Right cardiac atrium (tissue), 5 donors: ENCODE measurements at regions not wholly inside any gene's neighbourhood (a gene's known extent, or its start where the extent isn't known, plus 50 kb on each side); places are given as distances from the start of the nearest gene placed in this dataset.

Source experiments
- ATAC-seq, 2 donors: fragments of 200-7000 bp; cut with Tn5 transposase; one replicate each; pipeline versions ENCODE4 v1.8.0 to v1.9.1; 2020; ENCODE audit warnings: moderate library complexity in 2 of 2, mild to moderate bottlenecking in 1 of 2
- DNase-seq, 3 donors: peaks; one replicate each; pipeline ENCODE4 v3.0.0-alpha.2; 2020
- H3K27ac ChIP-seq: one replicate; pipeline ENCODE4 v1.5.1; 2013; ENCODE audit warnings: mild to moderate bottlenecking, low read length, control low read depth, moderate library complexity
- H3K27me3 ChIP-seq: one replicate; pipeline ENCODE4 v1.6.1; 2013; ENCODE audit not compliant: control insufficient read depth, insufficient read depth
- H3K4me1 ChIP-seq: one replicate; pipeline ENCODE4 v1.6.1; 2013; ENCODE audit warnings: low read length; ENCODE audit not compliant: control insufficient read depth, insufficient read depth
- H3K4me3 ChIP-seq: one replicate; pipeline ENCODE4 v1.5.1; 2013; ENCODE audit warnings: low read length, control low read depth
- H3K9me3 ChIP-seq: one replicate; pipeline ENCODE4 v1.6.1; 2013; ENCODE audit warnings: low read length; ENCODE audit not compliant: control insufficient read depth
- WGBS: extraction: QIAGEN DNeasy Blood & Tissue Kit; methylation state at CpG from one replicate; pipeline ENCODE4 v1.1.7; 2013; 5-methylcytosine and 5-hydroxymethylcytosine counted together
- intact Hi-C, 4 donors: fragments of 100-400 bp; cut with DNase I; formaldehyde crosslinking; loops; one replicate each; pipeline versions ENCODE4 v1.11.0 to v1.14.0; 2022 to 2023
- donor health status: healthy with polysubstance abuse.
- donor health status: DM: no; HTN: yes; CAD: no.
- donor health status: DM: no; HTN: no; CAD: no.
- donor health status: DM: no; HTN: yes; CAD: no; lungs with severe emphysema.
- donor health status: DM: yes; HTN: yes; CAD: no.

DNA sequence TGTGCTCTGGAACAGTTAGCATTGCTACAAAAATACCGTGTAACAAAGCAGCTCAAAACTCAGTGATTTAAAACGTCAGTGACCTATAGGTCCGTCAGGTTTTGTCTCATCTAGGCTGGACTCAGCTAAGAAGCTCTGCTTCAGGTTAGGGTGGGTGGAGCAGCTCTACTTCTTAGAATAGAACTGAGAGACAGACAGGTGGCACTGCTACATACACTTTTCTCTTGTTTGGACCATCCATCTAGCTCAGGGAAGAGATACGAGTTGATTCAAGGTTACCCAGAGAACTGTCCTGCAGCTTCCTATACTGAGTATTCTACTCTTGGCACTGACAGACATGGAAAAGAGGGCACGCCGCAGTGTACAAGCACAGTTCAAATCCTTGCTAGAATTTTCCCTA lies 456.1 kb downstream of the IGSF11 start:
- 90% methylated on average over 6 of the region's 6 CpGs for WGBS
- H3K27me3 ChIP-seq, result no peaks in the 10 kb centered on the region
- no peak overlapping the region for H3K4me3 ChIP-seq
- DNase-seq, result no peak
- no peak overlapping the region for H3K27ac ChIP-seq
- ATAC-seq, result no peak
- intact Hi-C loops, result no loop called here
- no peaks in the 10 kb centered on the region for H3K4me1 ChIP-seq
- H3K9me3 ChIP-seq, result no peaks in the 10 kb centered on the region

DNA sequence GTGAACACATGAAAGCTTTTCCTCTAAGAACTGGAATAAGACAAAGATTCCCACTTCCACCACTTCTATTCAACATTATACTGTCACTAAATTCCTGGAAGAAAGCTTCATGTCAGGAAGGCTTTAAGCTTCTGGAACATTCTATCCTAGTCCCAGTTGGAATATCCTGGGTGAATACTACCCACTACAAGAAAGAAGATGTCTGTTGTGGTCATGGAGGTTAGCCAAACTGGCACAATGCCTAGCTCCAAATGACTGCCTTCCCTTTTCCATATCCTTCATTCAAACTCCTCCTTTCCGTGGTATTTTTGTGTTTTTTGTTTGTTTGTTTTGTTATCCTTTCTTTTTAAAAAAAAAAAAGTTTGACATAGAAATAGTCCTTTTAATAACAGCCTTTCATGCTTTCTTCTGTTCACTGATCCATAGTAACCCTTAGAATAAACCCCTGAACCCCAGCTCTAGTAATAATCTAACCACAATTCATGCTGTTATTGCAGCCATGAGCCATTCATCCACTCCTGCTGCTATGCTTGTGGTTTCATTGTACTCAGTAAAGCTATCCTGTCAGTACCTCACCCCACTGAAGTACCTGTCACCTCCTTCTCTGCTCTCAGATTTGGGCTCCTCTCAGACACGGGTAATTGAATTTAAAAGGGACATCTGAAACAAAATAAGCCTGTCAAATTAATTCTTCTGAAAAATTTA lies 447.5 kb downstream of the IGSF11 start:
- Histone ChIP-seq H3K27me3 (no peaks in the 10 kb centered on the region), H3K9me3 (no peaks in the 10 kb centered on the region), H3K4me1 (no peaks in the 10 kb centered on the region), H3K4me3 (no peak overlapping the region), H3K27ac (no peak overlapping the region)
- ATAC-seq (no peak), DNase-seq (no peak)
- WGBS, result 58% methylated on average over 2 of the region's 2 CpGs
- intact Hi-C loops, result no loop called here

DNA sequence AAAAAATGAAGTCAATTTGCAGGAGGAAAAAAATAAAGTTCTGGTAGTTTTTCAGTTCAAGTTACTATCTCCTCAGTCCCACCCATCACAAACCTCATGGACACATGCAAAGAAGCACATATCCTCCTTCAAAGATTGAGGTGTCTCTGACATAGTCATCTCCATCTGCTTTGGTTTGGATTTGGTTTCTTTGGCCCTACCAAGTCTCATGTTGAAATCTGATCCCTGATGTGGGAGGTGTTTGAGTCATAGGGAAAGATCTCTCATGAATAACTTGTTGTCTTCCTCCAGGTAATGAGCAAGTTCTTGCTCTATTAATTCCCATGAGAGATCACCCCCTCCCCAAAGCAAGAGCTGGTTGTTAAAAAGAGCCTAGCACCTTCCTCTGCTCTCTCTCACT lies 446.8 kb downstream of the IGSF11 start:
- Histone ChIP-seq H3K27ac (no peak overlapping the region), H3K4me1 (no peaks in the 10 kb centered on the region), H3K4me3 (no peak overlapping the region), H3K9me3 (no peaks in the 10 kb centered on the region), H3K27me3 (no peaks in the 10 kb centered on the region)
- DNase-seq (no peak), ATAC-seq (no peak)
- intact Hi-C loops, result no loop called here

GRCh38 chr3:118593277-118593670 lies 441.4 kb downstream of the IGSF11 start:
- H3K4me1 ChIP-seq, result no peaks in the 10 kb centered on the region
- no peak overlapping the region for H3K4me3 ChIP-seq
- no peaks in the 10 kb centered on the region for H3K9me3 ChIP-seq
- H3K27me3 ChIP-seq, result no peaks in the 10 kb centered on the region
- no peak overlapping the region for H3K27ac ChIP-seq
- DNase-seq (no peak), ATAC-seq (no peak)
- WGBS, result 61% methylated on average over 4 of the region's 4 CpGs
- intact Hi-C loops, result no loop called here

DNA sequence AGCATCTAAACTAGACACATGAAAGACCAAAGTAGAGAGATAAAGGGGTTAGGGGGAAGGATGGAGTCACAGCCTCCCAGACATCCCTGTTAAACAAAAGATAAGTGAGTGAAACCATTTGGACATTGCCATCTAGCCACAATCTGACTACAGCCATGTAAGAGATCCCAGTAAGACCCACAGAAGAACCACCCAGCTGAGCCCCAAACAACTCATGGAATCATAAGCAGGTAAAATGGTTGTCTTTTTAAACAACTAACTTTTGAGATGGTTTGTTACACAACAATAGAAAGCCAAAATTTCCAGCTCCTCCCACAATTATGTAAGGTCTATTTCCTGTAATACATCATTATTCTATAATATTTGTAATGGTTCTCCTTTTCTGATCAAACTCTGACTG lies 437.5 kb downstream of the IGSF11 start:
- Histone ChIP-seq H3K4me1 (no peaks in the 10 kb centered on the region), H3K27me3 (no peaks in the 10 kb centered on the region), H3K9me3 (no peaks in the 10 kb centered on the region), H3K27ac (no peak overlapping the region), H3K4me3 (no peak overlapping the region)
- DNase-seq (no peak), ATAC-seq (no peak)
- intact Hi-C loops, result no loop called here

DNA sequence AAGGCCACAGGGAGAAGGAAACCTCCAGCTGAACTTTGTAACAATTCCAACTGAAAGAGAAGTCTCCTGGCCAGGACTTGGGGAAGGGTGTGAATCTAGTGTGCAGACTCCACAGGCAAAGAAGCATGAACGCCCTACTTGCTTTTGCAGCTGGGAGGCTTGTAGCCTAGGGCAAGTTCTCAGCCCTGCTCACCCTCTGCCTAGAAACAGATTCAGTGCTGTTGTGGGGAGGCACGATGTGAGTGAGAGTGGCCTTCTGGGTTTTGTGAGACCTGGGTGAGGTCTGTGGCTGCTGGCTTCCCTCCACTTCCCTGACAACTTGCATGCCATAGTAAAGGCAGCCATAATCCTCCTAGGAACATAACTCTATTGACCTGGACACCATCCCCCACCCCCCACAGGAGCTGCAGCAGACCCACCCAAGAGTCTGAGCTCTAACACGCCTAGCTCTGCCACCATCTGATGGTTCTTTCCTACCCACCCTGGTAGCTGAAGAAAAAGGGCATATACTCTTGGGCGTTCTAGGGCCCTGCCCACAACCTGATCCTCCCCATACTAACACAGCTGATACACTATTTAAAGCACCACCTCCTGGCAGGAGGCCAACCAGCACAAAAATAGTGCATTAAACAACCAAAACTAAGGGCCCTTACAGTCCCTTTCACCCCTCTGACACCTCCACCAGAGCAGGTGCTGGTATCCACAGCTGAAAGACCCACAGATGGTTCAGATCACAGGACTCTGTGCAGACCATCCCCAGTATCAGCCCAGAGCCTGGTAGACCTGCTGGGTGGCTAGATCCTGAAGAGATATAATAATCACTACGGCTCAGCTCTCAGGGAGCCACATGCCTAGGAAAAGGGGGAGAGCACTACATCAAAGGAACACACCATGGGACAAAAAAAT lies 426.5 kb downstream of the IGSF11 start:
- WGBS, result 85% methylated on average over 5 of the region's 5 CpGs

GRCh38 chr3:118618247-118619040 lies 416.2 kb downstream of the IGSF11 start:
- WGBS, result 43% methylated on average over 3 of the region's 3 CpGs
- no peak for ATAC-seq
- no peak overlapping the region for H3K27ac ChIP-seq
- H3K9me3 ChIP-seq, result no peaks in the 10 kb centered on the region
- no peaks in the 10 kb centered on the region for H3K27me3 ChIP-seq
- H3K4me3 ChIP-seq, result no peak overlapping the region
- DNase-seq, result no peak
- intact Hi-C loops, result no loop called here
- no peaks in the 10 kb centered on the region for H3K4me1 ChIP-seq

More for the DNA sequence above, 426.5 kb downstream of the IGSF11 start:
- intact Hi-C loops, result no loop called here
- Histone ChIP-seq H3K27me3 (no peaks in the 10 kb centered on the region), H3K27ac (no peak overlapping the region), H3K9me3 (no peaks in the 10 kb centered on the region), H3K4me3 (no peak overlapping the region), H3K4me1 (no peaks in the 10 kb centered on the region)
- no peak for DNase-seq
- ATAC-seq, result no peak

- Histone ChIP-seq H3K27ac (no peak overlapping the region), H3K27me3 (no peaks in the 10 kb centered on the region), H3K4me1 (no peaks in the 10 kb centered on the region), H3K9me3 (no peaks in the 10 kb centered on the region), H3K4me3 (no peak overlapping the region)
- DNase-seq (no peak), ATAC-seq (no peak)
- 69% methylated on average over 3 of the region's 3 CpGs for WGBS
- intact Hi-C loops, result no loop called here
These were observed 408.2 kb downstream of the IGSF11 start for GRCh38 chr3:118626453-118626852.

- DNase-seq (peak; percentile 30 to 59 (median 58)), ATAC-seq (peak; percentile 76 to 81)
- intact Hi-C loops, result no loop called here
- WGBS, result 5% methylated on average over 8 of the region's 8 CpGs
- H3K27ac ChIP-seq, result no peak overlapping the region
- no peaks in the 10 kb centered on the region for H3K4me1 ChIP-seq
- no peaks in the 10 kb centered on the region for H3K27me3 ChIP-seq
- H3K9me3 ChIP-seq, result no peaks in the 10 kb centered on the region
- no peak overlapping the region for H3K4me3 ChIP-seq
These were observed 405.8 kb downstream of the IGSF11 start for GRCh38 chr3:118628704-118629341.

DNA sequence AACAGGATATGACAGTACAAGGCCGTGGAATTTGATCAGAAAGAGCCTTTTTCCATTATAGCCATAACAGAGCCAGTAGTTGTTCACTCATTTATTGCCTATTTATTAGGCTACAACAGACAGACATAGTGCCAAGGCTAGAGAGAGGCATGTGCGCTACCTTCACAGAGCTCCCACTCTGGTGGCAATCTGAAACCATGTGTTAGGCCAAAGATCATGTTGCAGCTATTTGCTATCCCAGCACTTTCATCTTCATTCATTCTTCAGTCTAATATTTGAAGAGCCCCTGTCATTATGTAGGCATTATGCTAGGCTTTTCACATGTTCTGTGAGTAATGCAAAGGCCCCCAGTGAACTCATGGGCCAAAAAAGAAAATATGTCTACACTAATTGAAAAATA lies 404.8 kb downstream of the IGSF11 start:
- DNase-seq (no peak), ATAC-seq (no peak)
- Histone ChIP-seq H3K27me3 (no peaks in the 10 kb centered on the region), H3K4me1 (no peaks in the 10 kb centered on the region), H3K9me3 (no peaks in the 10 kb centered on the region), H3K4me3 (no peak overlapping the region), H3K27ac (no peak overlapping the region)
- intact Hi-C loops, result no loop called here
- WGBS, result 84% methylated on average over 2 of the region's 2 CpGs
